EL (cell line): ENCODE measurements at regions not wholly inside any gene's neighbourhood (a gene's known extent, or its start where the extent isn't known, plus 50 kb on each side); places are given as distances from the start of the nearest gene placed in this dataset.
A peak's percentile ranks its signal among the peaks of the same experiment; 100 is the strongest.

ENCODE experiments used
- DNase-seq: peaks from one replicate; pipeline ENCODE4 v3.0.0-alpha.2; 2016

DNA sequence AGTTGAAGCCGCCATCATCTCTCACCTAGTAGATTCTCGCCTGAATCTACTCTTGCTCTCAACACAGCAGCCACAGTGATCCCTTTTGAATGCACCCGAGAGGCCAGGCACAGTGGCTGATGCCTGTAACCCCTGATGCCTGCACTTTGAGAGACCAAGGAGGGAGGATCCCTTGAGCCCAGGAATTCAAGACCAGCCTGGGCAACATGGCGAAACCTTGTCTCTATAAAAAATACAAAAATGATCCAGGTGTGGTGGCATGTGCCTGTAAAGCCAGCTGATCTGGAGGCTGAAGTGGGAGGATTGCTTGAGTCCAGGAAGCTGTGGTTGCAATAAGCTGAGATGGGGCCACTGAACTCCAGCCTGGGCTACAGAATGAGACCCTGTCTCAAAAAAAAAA lies 60.3 kb upstream of the EML4 start:
- DNase-seq = no peak

DNA sequence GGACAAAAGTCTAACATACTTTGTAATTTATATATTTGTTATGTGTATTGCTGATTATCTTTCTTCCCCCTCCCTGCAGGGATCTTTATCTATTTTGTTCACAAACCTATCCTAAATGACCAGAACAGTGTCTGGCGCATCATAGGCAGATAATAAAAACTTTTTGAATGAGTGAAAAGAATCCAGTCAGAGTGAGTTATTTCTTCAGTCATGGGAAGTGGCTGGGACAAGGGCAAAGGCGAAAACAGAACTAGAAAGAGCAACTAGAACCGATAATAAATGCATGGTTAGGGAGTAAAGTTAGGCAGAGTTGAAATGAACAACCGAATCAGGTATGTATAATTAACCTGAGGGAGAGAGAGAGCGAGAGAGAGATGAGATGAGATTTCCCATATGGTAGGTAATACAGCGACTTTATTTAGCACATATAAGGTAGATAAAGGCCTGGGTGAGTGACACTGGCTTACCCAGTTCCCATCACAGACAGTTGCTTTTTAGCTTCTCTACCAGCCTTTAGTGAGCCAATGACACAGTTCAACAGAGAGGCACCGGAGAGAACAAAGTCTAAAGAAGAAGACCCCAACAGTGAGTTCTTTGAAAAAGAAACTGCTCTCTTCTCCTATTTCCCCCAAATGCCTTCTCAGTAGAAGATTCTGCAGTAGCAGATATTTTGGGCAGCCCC lies 59.1 kb upstream of the EML4 start:
- DNase-seq = no peak

DNA sequence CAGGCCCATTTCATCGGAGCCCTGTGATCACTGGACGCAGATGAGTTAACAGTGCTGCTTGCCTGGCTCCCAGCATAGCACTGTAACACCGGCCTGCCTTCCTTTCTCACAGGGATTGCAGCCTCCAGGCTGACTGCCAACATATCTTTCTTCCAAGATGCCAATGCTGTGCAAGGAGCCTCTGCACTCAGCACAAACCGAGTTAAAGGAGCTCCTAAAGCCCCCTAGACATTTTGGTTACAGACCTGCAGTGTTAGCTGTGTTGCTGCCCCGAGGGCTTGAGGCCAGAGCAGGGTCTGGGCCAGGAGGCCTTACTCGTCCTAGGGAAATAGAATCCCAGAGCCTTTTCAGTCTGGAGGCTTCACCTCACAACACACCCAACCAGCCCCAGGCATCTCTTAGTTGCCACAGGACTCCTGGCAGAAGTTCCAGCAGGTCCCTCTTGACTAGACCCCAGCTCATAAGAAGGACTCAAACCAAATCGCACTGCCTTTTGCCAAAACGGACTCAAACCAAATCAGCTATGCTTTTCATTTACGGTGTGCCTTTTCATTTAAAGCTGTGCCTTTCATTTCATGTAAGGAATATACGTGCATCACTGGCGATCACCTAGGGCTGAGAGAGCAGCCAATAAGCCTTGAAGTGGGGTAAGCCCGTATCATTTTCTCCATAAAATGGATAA lies 58.4 kb upstream of the EML4 start:
- DNase-seq = peak; percentile 23

DNA sequence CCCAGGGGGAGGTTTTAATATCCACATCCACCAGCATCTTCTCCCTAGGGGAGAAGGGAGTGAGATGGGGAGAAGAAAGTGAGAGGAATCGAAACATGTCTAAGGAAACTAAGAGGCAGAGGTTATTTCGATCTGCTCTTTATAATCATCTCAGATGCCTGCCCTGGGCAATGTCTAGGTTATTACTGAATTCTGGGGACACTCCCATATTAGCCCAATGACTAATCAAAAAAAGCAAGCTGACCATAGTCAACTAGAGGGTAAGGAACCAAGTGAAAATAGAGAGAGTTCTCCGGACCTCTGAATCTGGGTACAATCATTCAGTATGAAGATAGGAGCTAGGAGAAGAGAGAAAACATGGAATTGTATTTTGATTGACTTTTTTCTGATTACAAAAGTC lies 56.7 kb upstream of the EML4 start:
- no peak for DNase-seq

DNA sequence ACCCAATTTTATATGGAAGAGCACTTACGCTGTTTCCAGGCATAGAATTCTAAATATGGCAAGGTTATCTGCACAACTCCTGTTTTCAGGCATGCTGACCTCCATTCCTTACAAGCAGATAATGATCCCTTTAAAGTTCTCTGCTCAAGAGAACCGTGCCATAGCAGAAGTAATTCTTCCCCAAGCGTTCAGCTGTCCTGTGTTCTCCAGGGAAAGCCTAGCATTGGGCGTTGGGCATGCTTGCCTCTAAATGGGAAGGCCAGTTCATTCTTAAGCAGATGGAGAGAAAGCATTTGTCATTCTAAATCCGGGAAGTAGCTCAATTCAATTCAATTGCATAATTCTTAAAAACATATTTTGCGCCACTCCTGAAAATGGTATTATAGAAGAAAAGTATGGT lies 55.7 kb upstream of the EML4 start:
- DNase-seq = no peak

DNA sequence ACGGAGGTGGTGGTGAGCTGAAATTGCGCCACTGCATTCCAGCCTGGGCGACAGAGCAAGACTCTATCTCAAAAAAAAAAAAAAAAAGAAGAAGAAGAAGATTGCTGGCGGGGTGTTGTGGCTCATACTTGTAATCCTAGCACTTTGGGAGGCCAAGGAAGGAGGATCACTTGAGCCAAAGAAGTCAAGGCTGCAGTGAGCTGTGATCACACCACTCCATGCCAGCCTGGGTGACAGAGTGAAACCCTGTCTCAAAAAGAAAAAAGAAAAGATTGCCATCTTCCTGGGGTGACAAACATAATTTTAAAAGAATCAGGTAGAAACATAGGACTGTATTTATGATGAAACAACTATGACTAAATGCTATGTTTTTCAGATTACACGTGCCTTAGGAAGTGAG lies 55.1 kb upstream of the EML4 start:
- no peak for DNase-seq

DNA sequence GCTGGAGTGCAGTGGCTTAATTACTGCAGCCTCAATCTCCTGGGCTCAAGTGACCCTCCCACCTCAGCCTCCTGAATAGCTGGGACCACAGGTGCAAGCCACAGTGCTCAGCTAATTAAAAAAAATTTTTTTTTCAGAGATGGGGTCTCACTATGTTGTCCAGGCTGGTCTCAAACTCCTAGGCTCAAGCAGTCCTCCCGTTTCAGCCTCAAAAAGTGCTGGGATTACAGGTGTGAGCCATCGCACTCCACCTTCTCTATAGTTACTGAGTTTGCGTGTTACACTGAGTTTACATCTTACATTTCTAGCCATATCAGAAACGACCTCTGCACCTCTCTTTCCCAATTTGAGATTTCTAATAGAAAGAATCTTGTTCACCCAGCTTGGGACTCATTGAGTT lies 53.6 kb upstream of the EML4 start:
- no peak for DNase-seq

DNA sequence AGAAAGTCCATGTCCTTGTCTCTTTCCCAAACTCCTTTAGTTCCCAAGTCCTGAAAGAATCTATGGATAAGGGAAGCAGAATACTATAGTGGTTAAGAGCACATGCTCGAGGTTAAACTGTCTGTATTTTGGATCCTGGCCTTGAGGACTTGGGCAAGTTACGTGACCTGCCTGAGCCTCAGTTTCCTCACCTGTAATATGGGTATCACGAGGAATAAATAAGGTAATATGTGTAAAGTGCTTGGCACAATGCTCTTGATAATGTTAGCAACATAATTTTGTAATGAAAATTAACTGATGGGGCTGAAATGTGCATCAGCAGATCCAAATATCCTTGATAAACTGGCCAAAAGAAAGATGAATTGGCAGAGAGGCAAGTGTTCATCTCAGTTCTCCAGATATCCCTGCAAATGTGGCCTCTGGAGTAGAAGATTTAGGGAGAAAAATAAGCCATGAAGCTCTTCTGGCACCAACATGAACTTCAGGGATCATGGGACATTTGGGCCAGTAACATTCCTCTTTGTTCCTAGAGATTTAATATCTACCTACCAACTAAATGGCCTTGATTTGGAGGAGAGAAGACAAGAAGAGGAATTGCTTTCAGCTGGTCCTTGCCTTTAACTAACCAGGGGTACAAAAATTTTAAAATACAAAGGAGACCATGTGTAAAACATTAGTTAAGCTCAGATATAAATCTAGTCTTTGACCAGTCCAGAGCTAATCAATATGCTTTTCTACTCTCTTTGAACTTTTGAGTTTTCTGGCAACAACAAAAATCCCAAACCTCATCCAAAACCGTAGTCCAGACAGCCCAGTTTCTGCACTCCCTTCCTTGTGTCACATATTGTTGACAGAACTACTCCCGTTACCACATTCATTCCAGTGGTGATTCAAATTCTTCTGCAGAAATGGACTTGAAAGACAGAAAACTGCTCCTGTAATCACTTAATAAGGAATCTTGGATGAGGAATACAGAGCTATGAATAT lies 52.7 kb upstream of the EML4 start:
- DNase-seq = peak; percentile 45

DNA sequence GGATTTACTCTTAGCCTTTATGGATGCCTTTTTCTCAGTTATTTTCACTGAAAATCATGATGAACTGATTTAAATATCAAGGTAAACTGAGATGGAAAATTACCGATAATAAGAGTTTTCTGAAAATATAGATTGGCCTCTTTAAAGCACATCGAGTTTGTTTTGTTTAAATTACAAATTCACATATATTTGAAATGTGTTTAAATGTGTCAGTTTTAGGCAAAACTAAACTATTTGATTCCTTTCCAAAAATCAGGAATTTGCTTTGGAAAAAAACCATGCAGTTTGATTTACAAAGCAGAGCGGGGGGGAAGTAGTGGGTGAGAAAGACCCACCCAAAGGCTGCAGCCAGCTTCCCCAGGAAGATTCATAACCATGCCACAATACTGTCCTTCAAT lies 52.0 kb upstream of the EML4 start:
- DNase-seq = no peak

DNA sequence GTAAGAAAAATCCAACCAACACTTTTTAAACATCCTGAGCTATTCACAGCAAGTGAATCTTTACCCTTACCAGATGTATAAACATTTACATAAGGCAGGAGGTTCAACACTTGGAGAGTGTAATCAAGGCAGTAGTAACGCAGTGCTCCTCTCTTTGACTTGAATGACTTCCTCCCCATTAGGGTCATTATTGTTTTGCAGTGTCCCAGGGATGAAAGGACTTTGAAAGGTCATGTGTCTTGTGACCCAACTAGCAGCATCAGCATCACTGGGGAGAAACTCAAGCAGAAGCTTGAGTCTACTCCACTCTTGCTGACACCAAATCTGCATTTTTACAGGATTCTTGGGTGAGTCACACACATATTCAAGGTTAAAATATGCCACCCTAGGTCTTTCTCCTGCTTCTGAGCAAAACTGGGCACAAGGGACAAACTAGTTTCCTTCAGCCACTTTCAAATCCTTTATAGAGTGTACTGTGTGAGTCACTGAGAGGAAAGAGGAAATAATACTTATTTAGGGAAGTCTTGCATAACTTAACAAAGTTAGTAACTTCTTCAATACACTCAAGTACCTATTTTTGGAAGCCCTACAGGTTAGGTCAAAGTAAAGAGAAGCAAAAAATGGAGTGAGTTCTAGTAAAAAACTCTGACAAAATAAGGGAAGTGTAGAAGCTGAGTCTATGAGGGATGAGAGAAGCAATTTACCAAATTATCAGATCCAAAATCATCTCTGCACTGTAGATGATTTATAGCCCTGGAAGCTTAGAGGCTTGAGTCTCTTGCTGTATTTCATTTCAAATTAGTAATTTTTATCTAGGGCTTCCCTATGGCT lies 51.0 kb upstream of the EML4 start:
- DNase-seq = peak; percentile 92

DNA sequence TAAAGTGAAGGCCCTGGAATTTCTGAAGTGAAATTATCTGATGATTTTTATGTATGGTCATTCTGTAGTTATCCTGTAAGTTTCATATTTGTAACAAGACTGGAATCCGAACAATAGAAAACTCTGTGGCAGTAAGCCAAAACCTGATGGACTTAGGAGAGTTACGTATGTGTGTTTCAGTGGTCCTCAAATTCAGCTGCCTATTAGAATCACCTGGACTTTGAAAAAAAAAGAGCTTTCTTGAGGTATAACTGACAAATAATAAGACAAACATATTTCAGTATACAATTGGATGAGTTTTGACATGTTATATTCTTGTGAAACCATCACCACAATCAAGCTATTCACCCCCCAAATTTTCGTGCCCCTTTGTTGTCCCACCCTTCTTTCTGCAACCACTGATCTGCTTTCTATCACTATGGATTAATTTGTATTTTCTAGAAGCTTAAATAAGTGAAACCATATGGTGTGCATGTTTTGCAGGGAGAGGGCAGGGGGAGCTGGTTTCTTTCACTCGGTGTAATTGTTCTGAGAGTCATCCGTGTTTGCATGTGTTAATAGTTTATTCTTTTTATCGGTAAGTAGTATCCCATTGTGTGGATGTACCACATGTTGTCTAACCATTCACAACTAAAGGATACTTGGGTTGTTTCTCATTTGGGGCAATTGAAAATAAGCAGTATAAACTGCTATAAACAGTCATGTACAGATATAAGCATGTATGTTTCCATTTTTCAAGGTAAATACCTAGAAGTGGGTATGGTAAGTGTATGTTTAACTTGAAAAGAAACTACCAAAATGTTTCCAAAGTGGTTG lies 50.2 kb upstream of the EML4 start:
- peak; percentile 49 for DNase-seq
